Sigmoid colon (tissue), 6 donors: ENCODE measurements at regions not wholly inside any gene's neighbourhood (a gene's known extent, or its start where the extent isn't known, plus 50 kb on each side); places are given as distances from the start of the nearest gene placed in this dataset.

Source experiments
- DNase-seq: peaks from one replicate; pipeline ENCODE4 v3.0.0-alpha.2; 2019
- H3K27ac ChIP-seq, 4 donors: fragments of 200-600 bp; sonication (generic); one replicate each; pipeline ENCODE4 v1.5.1; 2016 to 2019; ENCODE audit warnings: mild to moderate bottlenecking in 1 of 4
- H3K27me3 ChIP-seq, 3 donors: fragments of 200-600 bp; sonication (generic); one replicate each; pipeline ENCODE4 v1.5.1; 2019; ENCODE audit warnings: mild to moderate bottlenecking in 1 of 3
- H3K36me3 ChIP-seq, 4 donors: fragments of 200-600 bp; sonication (generic); one replicate each; pipeline ENCODE4 v1.5.1; 2016 to 2019
- H3K4me1 ChIP-seq, 4 donors: fragments of 200-600 bp; sonication (generic); one replicate each; pipeline ENCODE4 v1.5.1; 2017 to 2019
- H3K4me3 ChIP-seq, 4 donors: fragments of 200-600 bp; sonication (generic); one replicate each; pipeline ENCODE4 v1.5.1; 2017 to 2019; ENCODE audit warnings: mild to moderate bottlenecking in 2 of 4, moderate library complexity in 1 of 4
- H3K9me3 ChIP-seq, 4 donors: fragments of 200-600 bp in 3 of 4; sonication (generic) in 3 of 4; one replicate each; pipeline versions ENCODE4 v1.5.1 to v1.6.1; 2013 to 2019
- CTCF ChIP-seq, 4 experiments: fragments of 450-650 bp in 3 of 4; fragments of 200-600 bp in 1 of 4; IDR thresholded peaks; one replicate each; pipeline ENCODE4 v1.5.1; 2016 to 2019; ENCODE audit warnings: antibody characterized with exemption in 4 of 4, mild to moderate bottlenecking in 3 of 4, moderate library complexity in 2 of 4
- EP300 ChIP-seq, 4 donors: sonication (generic); formaldehyde crosslinking; IDR thresholded peaks; one replicate each; pipeline ENCODE4 v1.6.1; 2017; ENCODE audit warnings: antibody characterized with exemption in 4 of 4
- POLR2A ChIP-seq, 2 donors: fragments of 450-650 bp; IDR thresholded peaks; one replicate each; pipeline ENCODE4 v1.6.1; 2016; ENCODE audit warnings: antibody characterized with exemption in 2 of 2, mild to moderate bottlenecking in 2 of 2, moderate library complexity in 2 of 2
- POLR2AphosphoS5 ChIP-seq, 4 donors: sonication (generic); formaldehyde crosslinking; IDR thresholded peaks; one replicate each; pipeline ENCODE4 v1.6.1; 2017; ENCODE audit warnings: antibody characterized with exemption in 4 of 4
- WGBS, 2 donors: extraction: QIAGEN DNeasy Blood & Tissue Kit; methylation state at CpG; one replicate each; pipeline ENCODE4 v1.1.7; 2013; 5-methylcytosine and 5-hydroxymethylcytosine counted together
- intact Hi-C: fragments of 100-400 bp; cut with DNase I; formaldehyde crosslinking; loops from one replicate; pipeline ENCODE4 v1.15.1; 2023
- donor health status: healthy with polysubstance abuse.
- donor health status: healthy.

- TF ChIP-seq POLR2A (IDR thresholded peaks at IDR 0.05) = no peak
- no peak for TF ChIP-seq CTCF (IDR thresholded peaks at IDR 0.05)
- Histone ChIP-seq H3K27me3 (no peaks in the 10 kb centered on the region), H3K36me3 (no peaks in the 10 kb centered on the region), H3K9me3 (no peaks in the 10 kb centered on the region), H3K4me1 (no peaks in the 10 kb centered on the region), H3K27ac (no peak overlapping the region), H3K4me3 (no peak overlapping the region)
- no peak for DNase-seq
- intact Hi-C loops = no loop called here
- WGBS, 2 donors = 90 to 91% methylated on average over 3 of the region's 3 CpGs
Measured at GRCh38 chr13:99868767-99869166, 102.8 kb downstream of the ZIC5 start.

DNA sequence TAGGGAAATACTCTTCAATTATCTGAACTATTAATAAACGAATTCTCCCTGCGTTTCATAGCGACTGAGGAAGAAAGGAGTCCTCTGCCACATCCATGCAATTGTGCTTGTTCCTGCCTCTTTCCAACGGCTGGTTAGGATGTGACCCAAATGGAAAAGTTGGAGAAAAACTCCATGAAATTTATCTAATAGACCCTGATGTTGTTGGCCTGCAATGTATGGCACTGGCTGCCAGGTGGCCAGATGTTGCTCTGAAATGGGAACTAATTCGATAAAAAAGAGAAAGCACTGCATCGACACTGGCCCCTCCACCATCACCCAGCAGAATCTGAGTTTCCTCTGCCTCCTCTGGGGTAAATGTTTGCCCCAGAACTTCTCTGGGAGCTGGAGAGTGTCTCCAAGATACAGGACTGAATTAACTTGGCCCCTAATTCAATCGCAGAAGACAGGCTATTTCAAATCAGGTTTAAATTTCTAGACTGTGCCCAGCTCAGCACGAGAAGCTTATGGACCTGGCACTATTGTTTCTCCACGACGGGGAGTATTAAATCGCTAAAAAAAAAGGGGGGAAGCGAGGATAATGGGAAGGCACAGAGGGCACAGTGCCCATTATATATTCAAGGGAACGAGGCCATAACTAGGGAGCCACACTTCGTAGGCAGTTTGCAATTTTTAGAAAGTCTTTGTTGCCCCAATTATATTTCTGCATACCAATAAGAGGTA, 103.9 kb downstream of the ZIC5 start:
- Histone ChIP-seq H3K27me3 (no peaks in the 10 kb centered on the region), H3K36me3 (no peaks in the 10 kb centered on the region), H3K4me1 (no peaks in the 10 kb centered on the region), H3K4me3 (no peak overlapping the region), H3K27ac (no peak overlapping the region), H3K9me3 (no peaks in the 10 kb centered on the region)
- DNase-seq = no peak
- TF ChIP-seq POLR2AphosphoS5 (IDR thresholded peaks at IDR 0.05) (no peak), EP300 (IDR thresholded peaks at IDR 0.05) (no peak), CTCF (IDR thresholded peaks at IDR 0.05) (no peak), POLR2A (IDR thresholded peaks at IDR 0.05) (no peak)
- WGBS, 2 donors = 93 to 95% methylated on average over 14 of the region's 14 CpGs
- intact Hi-C loops = no loop called here

- intact Hi-C loops = no loop called here
- 96 to 97% methylated on average over 7 of the region's 7 CpGs for WGBS, 2 donors
- Histone ChIP-seq H3K9me3 (no peaks in the 10 kb centered on the region), H3K4me3 (no peak overlapping the region), H3K27me3 (no peaks in the 10 kb centered on the region), H3K36me3 (no peaks in the 10 kb centered on the region), H3K4me1 (no peaks in the 10 kb centered on the region), H3K27ac (no peak overlapping the region)
- no peak for DNase-seq
- TF ChIP-seq EP300 (IDR thresholded peaks at IDR 0.05) (no peak), POLR2AphosphoS5 (IDR thresholded peaks at IDR 0.05) (no peak), POLR2A (IDR thresholded peaks at IDR 0.05) (no peak), CTCF (IDR thresholded peaks at IDR 0.05) (no peak)
Measured at GRCh38 chr13:99866781-99867180, 104.8 kb downstream of the ZIC5 start.

GRCh38 chr13:99865420-99865930, 106.1 kb downstream of the ZIC5 start:
- no peaks in the 10 kb centered on the region for H3K36me3 ChIP-seq
- DNase-seq = no peak
- no peak overlapping the region for H3K4me3 ChIP-seq
- no peaks in the 10 kb centered on the region for H3K4me1 ChIP-seq
- no peaks in the 10 kb centered on the region for H3K27me3 ChIP-seq
- H3K27ac ChIP-seq = no peak overlapping the region
- intact Hi-C loops = no loop called here
- H3K9me3 ChIP-seq = no peaks in the 10 kb centered on the region
- TF ChIP-seq CTCF (IDR thresholded peaks at IDR 0.05) (no peak), EP300 (IDR thresholded peaks at IDR 0.05) (no peak), POLR2A (IDR thresholded peaks at IDR 0.05) (no peak), POLR2AphosphoS5 (IDR thresholded peaks at IDR 0.05) (no peak)
- WGBS, 2 donors = 91% methylated on average over 11 of the region's 11 CpGs

- no peaks in the 10 kb centered on the region for H3K27me3 ChIP-seq
- TF ChIP-seq POLR2A (IDR thresholded peaks at IDR 0.05) (no peak), CTCF (IDR thresholded peaks at IDR 0.05) (no peak), EP300 (IDR thresholded peaks at IDR 0.05) (no peak), POLR2AphosphoS5 (IDR thresholded peaks at IDR 0.05) (no peak)
- no peak overlapping the region for H3K27ac ChIP-seq
- H3K36me3 ChIP-seq = no peaks in the 10 kb centered on the region
- no peak for DNase-seq
- 85 to 94% methylated on average over 10 of the region's 10 CpGs for WGBS, 2 donors
- H3K4me1 ChIP-seq = no peaks in the 10 kb centered on the region
- H3K9me3 ChIP-seq = no peaks in the 10 kb centered on the region
- no peak overlapping the region for H3K4me3 ChIP-seq
- intact Hi-C loops = no loop called here
Measured at GRCh38 chr13:99864627-99864990, 107.0 kb downstream of the ZIC5 start.
